GM19035 (cell line): ENCODE measurements at regions not wholly inside any gene's neighbourhood (a gene's known extent, or its start where the extent isn't known, plus 50 kb on each side); places are given as distances from the start of the nearest gene placed in this dataset.
"Not testable (repeated sequence)": the region's sequence is repeated elsewhere in the genome, so short reads cannot be mapped to it uniquely, and the experiment has no call there.

Experiments used
- ATAC-seq: cut with Tn5 transposase; IDR thresholded peaks from one replicate; pipeline ENCODE4 v1.9.1; 2021; ENCODE audit not compliant: unreplicated experiment

- ATAC-seq = no peak
Observed at GRCh38 chr14:48140804-48141203, 465.4 kb upstream of the MDGA2 start.

- no peak for ATAC-seq
Observed at GRCh38 chr14:48129472-48129871, 454.1 kb upstream of the MDGA2 start.

- no peak for ATAC-seq
Observed at GRCh38 chr14:48127674-48128073, 452.3 kb upstream of the MDGA2 start.

GRCh38 chr14:48125654-48126053 lies 450.2 kb upstream of the MDGA2 start:
- ATAC-seq = no peak

GRCh38 chr14:48113713-48114112 lies 438.3 kb upstream of the MDGA2 start:
- no peak for ATAC-seq

GRCh38 chr14:48111151-48111550 lies 435.7 kb upstream of the MDGA2 start:
- no peak for ATAC-seq

GRCh38 chr14:48107646-48108045 lies 432.2 kb upstream of the MDGA2 start:
- no peak for ATAC-seq

- no peak for ATAC-seq
Observed at GRCh38 chr14:48096897-48097296, 421.5 kb upstream of the MDGA2 start.

GRCh38 chr14:48086516-48086915 lies 411.1 kb upstream of the MDGA2 start:
- ATAC-seq = no peak

GRCh38 chr14:48075487-48075886 lies 400.1 kb upstream of the MDGA2 start:
- no peak for ATAC-seq

- ATAC-seq = no peak
Observed at GRCh38 chr14:48052973-48053372, 377.6 kb upstream of the MDGA2 start.

- ATAC-seq = no peak
Observed at GRCh38 chr14:48035836-48036235, 360.4 kb upstream of the MDGA2 start.

GRCh38 chr14:48027115-48027514 lies 351.7 kb upstream of the MDGA2 start:
- no peak for ATAC-seq

GRCh38 chr14:48023881-48024280 lies 348.5 kb upstream of the MDGA2 start:
- ATAC-seq = no peak

- not testable (repeated sequence) for ATAC-seq
Observed at GRCh38 chr14:48011484-48011883, 336.1 kb upstream of the MDGA2 start.

- no peak for ATAC-seq
Observed at GRCh38 chr14:48008646-48009045, 333.2 kb upstream of the MDGA2 start.

- ATAC-seq = no peak
Observed at GRCh38 chr14:48005986-48006385, 330.6 kb upstream of the MDGA2 start.

GRCh38 chr14:47993883-47994282 lies 318.5 kb upstream of the MDGA2 start:
- no peak for ATAC-seq

GRCh38 chr14:47988175-47988574 lies 312.8 kb upstream of the MDGA2 start:
- ATAC-seq = no peak

- no peak for ATAC-seq
Observed at GRCh38 chr14:47978871-47979270, 303.5 kb upstream of the MDGA2 start.

GRCh38 chr14:47976139-47976538 lies 300.7 kb upstream of the MDGA2 start:
- no peak for ATAC-seq

GRCh38 chr14:47966076-47966810 lies 290.8 kb upstream of the MDGA2 start:
- ATAC-seq = no peak

- no peak for ATAC-seq
Observed at GRCh38 chr14:47961634-47962033, 286.2 kb upstream of the MDGA2 start.
